WTC11 (cell line): ENCODE measurements at regions not wholly inside any gene's neighbourhood (a gene's known extent, or its start where the extent isn't known, plus 50 kb on each side); places are given as distances from the start of the nearest gene placed in this dataset.

ENCODE experiments used
- ATAC-seq: fragments of 200-7000 bp; cut with Tn5 transposase; 2 replicates; pipeline ENCODE4 v1.10.0; 2021; ENCODE audit warnings: mild to moderate bottlenecking, moderate library complexity
- CTCF ChIA-PET: fragments of 300-600 bp; sonication (Branson Sonifier 250); formaldehyde crosslinking; loops from one replicate; lab custom pipeline; 2021; ENCODE audit warnings: antibody characterized with exemption; lab: Charles Lee
- POLR2A ChIA-PET: fragments of 350-600 bp; sonication (Branson Sonifier 250); formaldehyde crosslinking; loops from one replicate; lab custom pipeline; 2021; ENCODE audit warnings: antibody characterized with exemption; lab: Charles Lee
- DNase-seq: peaks from one replicate; pipeline ENCODE4 v3.0.0; 2021; ENCODE audit warnings: low spot score
- H3K27ac Mint-ChIP-seq: 2 replicates; pipeline ENCODE4 v1.8.0; 2021; ENCODE audit warnings: mixed read lengths
- H3K27me3 Mint-ChIP-seq: 2 replicates; pipeline ENCODE4 v1.8.0; 2021; ENCODE audit warnings: low read depth, mild to moderate bottlenecking, moderate library complexity, mixed read lengths
- H3K36me3 Mint-ChIP-seq: 2 replicates; pipeline ENCODE4 v1.8.0; 2021; ENCODE audit warnings: mixed read lengths
- H3K4me1 Mint-ChIP-seq: 2 replicates; pipeline ENCODE4 v1.8.0; 2022; ENCODE audit warnings: mixed read lengths
- H3K4me3 Mint-ChIP-seq: 2 replicates; pipeline ENCODE4 v1.8.0; 2021; ENCODE audit warnings: mild to moderate bottlenecking, moderate library complexity, mixed read lengths
- H3K9me3 Mint-ChIP-seq: 2 replicates; pipeline ENCODE4 v1.8.0; 2021; ENCODE audit warnings: mixed read lengths
- ATF1 ChIP-seq: sonication (generic); formaldehyde crosslinking; IDR thresholded peaks from 2 replicates; pipeline ENCODE4 v1.8.1; 2023; ENCODE audit warnings: mild to moderate bottlenecking, moderate library complexity, missing genetic modification reagents
- CTCF ChIP-seq: fragments of 200-600 bp; IDR thresholded peaks from 2 replicates; pipeline ENCODE4 v1.8.0; 2022; ENCODE audit warnings: antibody characterized with exemption
- E2F1 ChIP-seq: sonication (generic); formaldehyde crosslinking; IDR thresholded peaks from 2 replicates; pipeline ENCODE4 v1.8.0; 2022; ENCODE audit warnings: mild to moderate bottlenecking, missing genetic modification reagents
- ETV6 ChIP-seq: sonication (generic); formaldehyde crosslinking; IDR thresholded peaks from 2 replicates; pipeline ENCODE4 v1.8.1; 2022; ENCODE audit warnings: mild to moderate bottlenecking, missing genetic modification reagents
- FOXP4 ChIP-seq: sonication (generic); formaldehyde crosslinking; IDR thresholded peaks from 2 replicates; pipeline ENCODE4 v1.8.0; 2022; ENCODE audit warnings: mild to moderate bottlenecking, missing genetic modification reagents
- GRHL2 ChIP-seq: fragments of 250-450 bp; sonication (Bioruptor Pico); IDR thresholded peaks from 2 replicates; pipeline ENCODE4 v1.8.0; 2022; ENCODE audit warnings: mild to moderate bottlenecking, moderate library complexity; ENCODE audit not compliant: insufficient replicate concordance, severe bottlenecking
- IRF2 ChIP-seq: sonication (generic); formaldehyde crosslinking; IDR thresholded peaks from 2 replicates; pipeline ENCODE4 v1.8.0; 2022; ENCODE audit warnings: low read depth, missing genetic modification reagents, borderline replicate concordance
- KAT7 ChIP-seq: sonication (generic); formaldehyde crosslinking; IDR thresholded peaks from 2 replicates; pipeline ENCODE4 v1.8.1; 2023; ENCODE audit warnings: missing genetic modification reagents, mild to moderate bottlenecking, borderline replicate concordance
- MXD4 ChIP-seq: fragments of 250-450 bp; sonication (Bioruptor Pico); IDR thresholded peaks from 2 replicates; pipeline ENCODE4 v1.8.0; 2021; ENCODE audit warnings: mild to moderate bottlenecking, moderate library complexity, borderline replicate concordance
- NR2C2 ChIP-seq: sonication (generic); formaldehyde crosslinking; IDR thresholded peaks from 2 replicates; pipeline ENCODE4 v1.8.0; 2022; ENCODE audit warnings: mild to moderate bottlenecking, missing genetic modification reagents
- PREB ChIP-seq: sonication (generic); formaldehyde crosslinking; IDR thresholded peaks from 2 replicates; pipeline ENCODE4 v1.8.1; 2022; ENCODE audit warnings: mild to moderate bottlenecking, missing genetic modification reagents, moderate library complexity, borderline replicate concordance
- SMAD3 ChIP-seq: sonication (generic); formaldehyde crosslinking; IDR thresholded peaks from 2 replicates; pipeline ENCODE4 v1.8.0; 2022; ENCODE audit warnings: missing genetic modification reagents, mild to moderate bottlenecking, borderline replicate concordance
- SOX15 ChIP-seq: fragments of 250-450 bp; sonication (Bioruptor Pico); IDR thresholded peaks from 2 replicates; pipeline ENCODE4 v1.9.0; 2021; ENCODE audit warnings: mild to moderate bottlenecking
- TCF7 ChIP-seq: sonication (generic); formaldehyde crosslinking; IDR thresholded peaks from 2 replicates; pipeline ENCODE4 v1.8.0; 2022; ENCODE audit warnings: mild to moderate bottlenecking, low read depth, missing genetic modification reagents, moderate library complexity
- USF1 ChIP-seq: sonication (generic); formaldehyde crosslinking; IDR thresholded peaks from 2 replicates; pipeline ENCODE4 v1.8.0; 2022; ENCODE audit warnings: mild to moderate bottlenecking, missing genetic modification reagents
- ZBTB21 ChIP-seq: sonication (generic); formaldehyde crosslinking; IDR thresholded peaks from 2 replicates; pipeline ENCODE4 v1.8.1; 2023; ENCODE audit warnings: mild to moderate bottlenecking, missing genetic modification reagents, borderline replicate concordance
- ZMAT4 ChIP-seq: fragments of 250-450 bp; sonication (Bioruptor Pico); IDR thresholded peaks from 2 replicates; pipeline ENCODE4 v1.9.0; 2021; ENCODE audit warnings: mild to moderate bottlenecking
- ZNF121 ChIP-seq: sonication (generic); formaldehyde crosslinking; IDR thresholded peaks from 2 replicates; pipeline ENCODE4 v1.8.0; 2023; ENCODE audit warnings: missing genetic modification reagents
- ZNF317 ChIP-seq: sonication (generic); formaldehyde crosslinking; IDR thresholded peaks from 2 replicates; pipeline ENCODE4 v1.8.1; 2023; ENCODE audit warnings: low read depth, mild to moderate bottlenecking, moderate library complexity, missing genetic modification reagents, borderline replicate concordance
- ZNF423 ChIP-seq: fragments of 250-450 bp; sonication (Bioruptor Pico); IDR thresholded peaks from 2 replicates; pipeline ENCODE4 v2.1.2; 2022; ENCODE audit warnings: mild to moderate bottlenecking, moderate library complexity
- ZNF425 ChIP-seq: fragments of 250-450 bp; sonication (Bioruptor Pico); conservative IDR thresholded peaks from 2 replicates; pipeline ENCODE4 v1.9.0; 2021; ENCODE audit warnings: mild to moderate bottlenecking
- ZNF671 ChIP-seq: fragments of 250-450 bp; sonication (Bioruptor Pico); IDR thresholded peaks from 2 replicates; pipeline ENCODE4 v1.8.0; 2021; ENCODE audit warnings: mild to moderate bottlenecking
- ZSCAN18 ChIP-seq: fragments of 250-450 bp; sonication (Bioruptor Pico); IDR thresholded peaks from 2 replicates; pipeline ENCODE4 v2.1.2; 2022; ENCODE audit warnings: mild to moderate bottlenecking, moderate library complexity

- ATAC-seq (peak; percentile 85), DNase-seq (peak; percentile 29)
- Mint-ChIP-seq H3K4me3 (no peak overlapping the region), H3K27me3 (no peaks in the 10 kb centered on the region; the same call in 1 of the 2 replicates), H3K27ac (peak overlapping the region; percentile 10; the same call in 1 of the 2 replicates), H3K4me1 (peaks cover 48% of the 10 kb centered on the region), H3K9me3 (peaks cover 16% of the 10 kb centered on the region), H3K36me3 (peaks cover 11% of the 10 kb centered on the region)
- ChIA-PET POLR2A (no interaction called here), CTCF (interaction anchor here (0.6 to 1.8 kb wide), 13 partner anchors 11 to 249 kb away, joined by 3 to 5 read pairs (median 3); no protein-coding TSS in a partner anchor)
- TF ChIP-seq GRHL2 (no peak), KAT7 (CRISPR knock-in tag) (no peak), ZNF423 (CRISPR knock-in tag) (peak; percentile 65), NR2C2 (CRISPR knock-in tag) (no peak), MXD4 (no peak), SMAD3 (CRISPR knock-in tag) (no peak), ETV6 (peak; percentile 31; the same call in 1 of the 2 replicates), PREB (no peak), ATF1 (no peak)
These were observed 119.3 kb downstream of the QRSL1 start for GRCh38 chr6:106748547-106749207.

GRCh38 chr6:106747139-106747538 is 117.8 kb downstream of the QRSL1 start:
- Mint-ChIP-seq H3K4me3 (no peak overlapping the region), H3K36me3 (peaks cover 27% of the 10 kb centered on the region), H3K27me3 (no peaks in the 10 kb centered on the region; the same call in 1 of the 2 replicates), H3K9me3 (peaks cover 31% of the 10 kb centered on the region), H3K4me1 (peaks cover 38% of the 10 kb centered on the region), H3K27ac (no peak overlapping the region)
- no peak for ATAC-seq
- POLR2A ChIA-PET = interaction anchor here (0.5 kb wide), 2 partner anchors 150 to 347 kb away, joined by 3 read pairs; no protein-coding TSS in a partner anchor
- CTCF ChIA-PET = no interaction called here
- DNase-seq = no peak
- TF ChIP-seq ZNF425 (CRISPR knock-in tag) (no peak), CTCF (no peak), USF1 (no peak), IRF2 (no peak), ZNF671 (CRISPR knock-in tag) (no peak), FOXP4 (CRISPR knock-in tag) (no peak), ZNF317 (CRISPR knock-in tag) (no peak), ZSCAN18 (CRISPR knock-in tag) (no peak), ZBTB21 (CRISPR knock-in tag) (no peak), SOX15 (CRISPR knock-in tag) (no peak), ZMAT4 (no peak), E2F1 (CRISPR knock-in tag) (no peak), ZNF121 (CRISPR knock-in tag) (no peak), TCF7 (no peak)
